ENCODE measurements at regions not wholly inside any gene's neighbourhood (a gene's known extent, or its start where the extent isn't known, plus 50 kb on each side); places are given as distances from the start of the nearest gene placed in this dataset.
"Not testable (repeated sequence)": the region's sequence is repeated elsewhere in the genome, so short reads cannot be mapped to it uniquely, and the experiment has no call there.

DNA sequence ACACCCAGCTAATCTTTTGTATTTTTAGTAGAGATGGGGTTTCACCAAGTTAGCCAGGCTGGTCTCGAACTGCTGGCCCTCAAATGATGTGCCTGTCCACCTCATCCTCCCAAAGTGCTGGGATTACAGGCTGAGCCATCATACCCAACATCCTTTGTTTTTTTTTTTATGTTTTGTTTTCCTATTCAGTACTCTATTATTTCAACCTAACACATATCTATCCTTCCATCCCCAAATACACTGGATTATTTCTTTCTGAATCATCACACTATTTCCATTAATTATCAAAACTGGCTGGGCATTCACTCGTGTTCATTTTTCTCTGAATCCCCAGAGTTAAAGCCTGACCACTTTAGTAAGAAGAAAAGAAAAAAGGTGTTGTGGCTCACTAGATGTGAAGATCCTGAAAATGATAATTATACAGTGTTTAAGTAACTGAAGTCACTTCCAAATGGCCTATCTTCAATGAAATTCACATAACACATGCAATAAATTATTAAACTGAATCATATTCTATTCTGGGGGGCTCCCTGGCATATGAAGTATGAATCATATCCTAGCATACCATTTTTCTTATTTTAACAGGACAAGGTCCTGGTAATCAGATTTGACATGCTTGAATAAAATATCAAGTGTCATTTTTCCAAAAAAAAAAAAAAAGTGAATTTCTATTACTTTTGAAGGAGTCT lies 1754.2 kb downstream of the BRINP3 start:
- DNase-seq (ENCODE audit: low read depth) = no peak

DNA sequence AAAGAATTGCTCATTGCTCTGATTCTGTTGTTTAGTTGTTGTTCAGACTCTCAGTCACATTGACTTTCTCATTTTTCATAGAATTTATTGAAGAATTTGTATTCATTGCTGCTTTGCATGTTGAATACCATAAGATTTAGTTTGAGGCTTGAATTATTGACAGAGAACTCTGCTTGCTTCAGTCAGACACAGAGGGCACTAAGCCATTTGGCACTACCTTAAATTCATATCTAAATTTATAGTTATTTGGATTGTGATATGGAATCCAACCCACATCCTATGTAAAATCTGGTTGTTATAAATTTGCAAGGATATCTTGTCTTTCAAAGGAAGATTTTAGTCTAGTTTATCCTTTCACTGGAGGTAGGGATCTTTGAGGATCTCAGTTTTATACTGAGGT lies 1748.6 kb downstream of the BRINP3 start:
- no peak for DNase-seq (ENCODE audit: low read depth)

GRCh38 chr1:188735567-188735966 lies 1742.1 kb downstream of the BRINP3 start:
- no peak for DNase-seq (ENCODE audit: low read depth)

DNA sequence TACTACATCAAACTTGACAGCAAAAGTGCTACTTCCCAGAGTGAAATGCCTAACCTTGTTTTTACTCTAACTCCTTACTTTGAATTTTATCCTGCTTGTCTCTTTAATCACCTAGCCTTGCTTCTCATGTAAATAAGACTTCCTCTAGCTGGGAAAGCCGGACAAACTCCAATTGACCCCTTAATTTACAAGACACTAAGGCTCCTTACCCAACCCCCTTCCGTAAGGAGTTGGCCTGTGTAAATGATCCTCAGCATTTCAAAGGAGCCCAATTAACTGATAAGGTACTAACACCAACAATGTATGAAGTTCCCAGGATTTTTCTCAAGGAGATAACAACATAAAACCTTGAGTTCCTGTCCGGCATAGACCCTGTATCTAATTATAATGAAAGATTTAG lies 1728.4 kb downstream of the BRINP3 start:
- DNase-seq (ENCODE audit: low read depth) = not testable (repeated sequence)

GRCh38 chr1:188752027-188752426 lies 1725.6 kb downstream of the BRINP3 start:
- not testable (repeated sequence) for DNase-seq (ENCODE audit: low read depth)

GRCh38 chr1:188757747-188758146 lies 1719.9 kb downstream of the BRINP3 start:
- DNase-seq (ENCODE audit: low read depth) = not testable (repeated sequence)

- no peak for DNase-seq (ENCODE audit: low read depth)
These were observed 1716.4 kb downstream of the BRINP3 start for GRCh38 chr1:188761226-188761625.

GRCh38 chr1:188762166-188762743 lies 1715.4 kb downstream of the BRINP3 start:
- DNase-seq (ENCODE audit: low read depth) = no peak

DNA sequence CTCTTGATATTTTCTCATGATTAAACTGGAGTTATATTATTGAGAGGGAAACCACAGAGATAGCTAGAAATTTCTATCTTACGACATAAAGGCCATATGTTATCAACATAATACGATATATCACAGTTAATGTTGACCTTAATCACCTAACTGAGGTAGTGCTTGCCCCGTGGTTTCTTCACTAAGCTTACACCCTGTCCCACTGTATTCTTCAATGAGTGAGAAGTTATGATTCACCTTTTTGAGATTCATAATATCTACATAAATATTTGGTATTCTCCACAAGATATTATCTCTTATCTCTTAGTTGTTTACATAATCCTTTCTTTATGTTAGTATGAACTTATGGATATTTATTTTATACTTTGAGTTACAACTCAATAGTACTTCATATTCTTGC lies 1714.1 kb downstream of the BRINP3 start:
- no peak for DNase-seq (ENCODE audit: low read depth)

DNA sequence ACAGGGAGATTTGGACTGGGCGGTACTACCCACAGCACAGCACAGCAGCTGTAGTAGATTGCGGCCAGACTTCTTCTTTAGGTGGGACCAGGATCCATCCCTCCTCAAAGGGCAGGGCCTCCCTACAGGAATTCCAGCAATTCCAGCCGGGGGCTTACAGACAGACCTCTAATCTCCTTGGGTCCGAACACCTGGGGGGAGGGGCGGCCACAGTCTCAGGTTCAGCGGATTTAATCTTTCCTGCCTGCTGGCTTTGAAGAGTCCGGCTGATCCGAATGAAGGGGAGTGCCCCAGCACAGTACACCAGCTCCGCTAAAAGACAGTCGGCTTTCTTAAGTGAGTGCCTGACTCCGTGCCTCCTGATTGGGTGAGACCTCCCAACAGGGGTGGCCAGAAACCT lies 1708.5 kb downstream of the BRINP3 start:
- DNase-seq (ENCODE audit: low read depth) = no peak

DNA sequence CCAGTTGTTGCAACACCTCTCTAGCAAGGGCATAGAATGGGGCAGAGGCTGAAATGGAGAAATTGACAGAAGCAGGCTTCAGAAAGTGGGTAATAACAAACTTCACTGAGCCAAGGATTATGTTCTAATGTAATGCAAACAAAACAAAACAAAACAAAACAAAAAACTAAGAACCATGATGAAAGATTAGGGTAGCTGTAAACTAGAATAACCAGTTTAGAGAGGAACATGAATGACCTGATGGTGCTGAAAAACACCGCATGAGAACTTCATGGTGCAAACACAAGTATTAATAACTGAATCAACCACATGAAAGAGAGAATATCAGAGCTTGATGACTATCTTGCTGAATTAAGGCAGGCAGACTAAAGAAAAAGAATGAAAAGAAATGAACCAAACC lies 1707.7 kb downstream of the BRINP3 start:
- DNase-seq (ENCODE audit: low read depth) = no peak

DNA sequence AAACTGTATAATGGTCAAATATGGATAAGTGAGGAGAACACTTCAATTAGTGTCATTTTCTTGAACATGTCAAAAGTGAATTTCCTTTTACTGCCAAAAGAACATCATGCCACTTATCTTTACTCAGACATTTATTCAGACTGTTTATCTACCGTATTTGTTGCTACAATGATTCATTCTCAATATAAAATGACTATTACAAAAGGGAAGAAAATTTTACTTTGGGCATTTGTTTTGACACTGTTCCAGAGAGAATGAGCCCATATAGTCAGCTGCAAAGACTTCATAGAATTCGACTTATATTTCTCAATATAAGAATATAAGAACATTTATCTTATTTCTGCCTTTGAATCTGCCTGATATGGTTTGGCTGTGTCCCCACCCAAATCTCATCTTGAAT lies 1699.1 kb downstream of the BRINP3 start:
- no peak for DNase-seq (ENCODE audit: low read depth)

GRCh38 chr1:188782220-188782841 lies 1695.3 kb downstream of the BRINP3 start:
- DNase-seq (ENCODE audit: low read depth) = no peak

- no peak for DNase-seq (ENCODE audit: low read depth)
These were observed 1682.7 kb downstream of the BRINP3 start for GRCh38 chr1:188794969-188795368.

GRCh38 chr1:188812153-188812552 lies 1665.5 kb downstream of the BRINP3 start:
- DNase-seq (ENCODE audit: low read depth) = not testable (repeated sequence)

- not testable (repeated sequence) for DNase-seq (ENCODE audit: low read depth)
These were observed 1664.7 kb downstream of the BRINP3 start for GRCh38 chr1:188812836-188813573.

DNA sequence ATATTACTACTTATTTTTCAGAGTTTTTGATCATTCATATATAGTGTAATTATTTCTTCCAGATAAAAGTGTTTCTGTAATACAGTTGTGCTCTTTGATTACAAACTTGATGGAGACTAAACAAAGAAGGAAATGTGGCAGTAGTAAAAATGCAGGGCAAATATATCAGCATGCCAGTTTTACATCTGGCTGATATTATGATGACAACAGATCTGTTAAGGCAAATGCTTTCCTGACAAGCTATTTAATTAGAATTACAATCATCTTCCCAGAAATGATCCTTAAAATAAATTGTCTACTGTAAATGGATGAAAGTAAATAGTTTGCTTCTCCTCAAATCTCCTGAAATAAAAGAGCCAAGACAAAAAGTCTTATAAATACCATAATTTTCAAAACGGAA lies 1659.8 kb downstream of the BRINP3 start:
- DNase-seq (ENCODE audit: low read depth) = no peak

DNA sequence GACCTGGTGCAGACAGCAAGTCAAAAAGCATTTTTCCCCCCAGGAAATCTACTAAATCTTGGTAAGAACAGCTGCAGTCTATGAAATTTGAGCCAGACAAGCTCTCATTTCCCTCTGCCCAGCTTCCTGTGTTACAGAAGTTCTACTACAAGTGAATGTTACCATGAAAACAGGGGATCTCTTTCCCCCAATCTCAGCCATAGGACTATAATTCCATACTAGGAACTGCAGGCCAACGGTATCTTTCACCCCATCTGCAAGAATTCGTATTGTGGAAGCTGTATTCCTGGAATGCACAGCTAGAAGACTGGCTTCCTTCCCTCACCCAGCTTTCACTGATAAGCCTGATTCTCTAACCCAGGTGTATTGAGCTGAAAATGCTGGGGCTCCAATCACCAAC lies 1655.4 kb downstream of the BRINP3 start:
- DNase-seq (ENCODE audit: low read depth) = no peak

DNA sequence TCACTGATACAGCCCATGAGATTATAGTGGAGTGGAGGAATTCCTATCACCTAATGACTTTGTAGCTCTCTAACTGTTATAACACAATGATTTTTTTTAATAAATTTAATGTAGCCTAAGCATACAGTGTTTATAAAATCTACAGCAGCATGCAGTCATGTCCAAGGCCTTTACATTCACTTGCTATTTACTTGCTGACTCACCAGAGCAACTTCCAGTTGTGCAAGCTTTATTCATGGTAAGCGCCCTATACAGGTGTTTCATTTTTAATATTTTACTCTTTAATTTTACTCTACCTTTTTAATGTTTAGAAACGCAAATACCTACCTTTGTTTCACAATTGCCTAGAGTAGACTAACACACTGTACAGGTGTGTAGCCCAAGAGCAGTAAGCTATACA lies 1652.2 kb downstream of the BRINP3 start:
- DNase-seq (ENCODE audit: low read depth) = no peak

GRCh38 chr1:188826800-188827199 lies 1650.9 kb downstream of the BRINP3 start:
- no peak for DNase-seq (ENCODE audit: low read depth)

- DNase-seq (ENCODE audit: low read depth) = no peak
These were observed 1650.3 kb downstream of the BRINP3 start for GRCh38 chr1:188827400-188827799.

DNA sequence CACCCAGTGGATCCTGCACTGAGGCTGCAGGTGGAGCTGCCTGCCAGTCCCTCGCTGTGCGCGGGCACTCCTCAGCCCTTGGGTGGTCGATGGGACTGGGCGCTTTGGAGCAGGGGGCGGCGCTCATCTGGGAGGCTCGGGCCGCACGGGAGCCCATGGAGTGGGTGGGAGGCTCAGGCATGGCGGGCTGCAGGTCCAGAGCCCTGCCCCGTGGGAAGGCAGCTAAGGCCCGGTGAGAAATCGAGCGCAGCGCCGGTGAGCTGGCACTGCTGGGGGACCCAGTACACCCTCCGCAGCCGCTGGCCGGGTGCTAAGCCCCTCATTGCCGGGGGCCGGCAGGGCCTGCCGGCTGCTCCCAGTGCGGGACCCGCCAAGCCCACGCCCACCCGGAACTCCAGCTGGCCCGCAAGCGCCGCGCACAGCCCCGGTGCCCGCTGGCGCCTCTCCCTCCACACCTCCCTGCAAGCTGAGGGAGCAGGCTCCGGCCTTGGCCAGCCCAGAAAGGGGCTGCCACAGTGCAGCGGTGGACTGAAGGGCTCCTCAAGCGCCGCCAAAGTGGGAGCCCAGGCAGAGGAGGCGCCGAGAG lies 1636.5 kb downstream of the BRINP3 start:
- DNase-seq (ENCODE audit: low read depth) = not testable (repeated sequence)

Measured in GM04504 (cell line).